ENCODE measurements at regions not wholly inside any gene's neighbourhood (a gene's known extent, or its start where the extent isn't known, plus 50 kb on each side); places are given as distances from the start of the nearest gene placed in this dataset.
A peak's percentile ranks its signal among the peaks of the same experiment; 100 is the strongest.
"Not testable (repeated sequence)": the region's sequence is repeated elsewhere in the genome, so short reads cannot be mapped to it uniquely, and the experiment has no call there.

GRCh38 chr20:48155268-48155667 is 370.0 kb upstream of the SULF2 start:
- no peak for DNase-seq (ENCODE audit: low read depth)

- no peak for DNase-seq (ENCODE audit: low read depth)
Measured at GRCh38 chr20:48154040-48154765, 368.9 kb upstream of the SULF2 start.

GRCh38 chr20:48153523-48153922 is 368.2 kb upstream of the SULF2 start:
- no peak for DNase-seq (ENCODE audit: low read depth)

- DNase-seq (ENCODE audit: low read depth), result no peak
Measured at GRCh38 chr20:48153103-48153502, 367.8 kb upstream of the SULF2 start.

- DNase-seq (ENCODE audit: low read depth), result no peak
Measured at GRCh38 chr20:48150568-48150967, 365.3 kb upstream of the SULF2 start.

- no peak for DNase-seq (ENCODE audit: low read depth)
Measured at GRCh38 chr20:48149902-48150301, 364.6 kb upstream of the SULF2 start.

- no peak for DNase-seq (ENCODE audit: low read depth)
Measured at GRCh38 chr20:48148916-48149672, 363.8 kb upstream of the SULF2 start.

- DNase-seq (ENCODE audit: low read depth), result no peak
Measured at GRCh38 chr20:48148020-48148419, 362.7 kb upstream of the SULF2 start.

- DNase-seq (ENCODE audit: low read depth), result no peak
Measured at GRCh38 chr20:48147311-48147710, 362.0 kb upstream of the SULF2 start.

- no peak for DNase-seq (ENCODE audit: low read depth)
Measured at GRCh38 chr20:48146877-48147276, 361.6 kb upstream of the SULF2 start.

- no peak for DNase-seq (ENCODE audit: low read depth)
Measured at GRCh38 chr20:48146308-48146707, 361.0 kb upstream of the SULF2 start.

GRCh38 chr20:48143435-48144081 is 358.3 kb upstream of the SULF2 start:
- no peak for DNase-seq (ENCODE audit: low read depth)

- DNase-seq (ENCODE audit: low read depth), result no peak
Measured at GRCh38 chr20:48142516-48142773, 357.2 kb upstream of the SULF2 start.

GRCh38 chr20:48141660-48142515 is 356.6 kb upstream of the SULF2 start:
- DNase-seq (ENCODE audit: low read depth), result no peak

- DNase-seq (ENCODE audit: low read depth), result peak; percentile 7
Measured at GRCh38 chr20:48139262-48140041, 354.2 kb upstream of the SULF2 start.

GRCh38 chr20:48132834-48133233 is 347.6 kb upstream of the SULF2 start:
- no peak for DNase-seq (ENCODE audit: low read depth)

GRCh38 chr20:48131581-48131980 is 346.3 kb upstream of the SULF2 start:
- no peak for DNase-seq (ENCODE audit: low read depth)

GRCh38 chr20:48129345-48129942 is 344.2 kb upstream of the SULF2 start:
- no peak for DNase-seq (ENCODE audit: low read depth)

GRCh38 chr20:48128436-48128835 is 343.2 kb upstream of the SULF2 start:
- no peak for DNase-seq (ENCODE audit: low read depth)

GRCh38 chr20:48127964-48128363 is 342.7 kb upstream of the SULF2 start:
- not testable (repeated sequence) for DNase-seq (ENCODE audit: low read depth)

GRCh38 chr20:48127133-48127532 is 341.9 kb upstream of the SULF2 start:
- DNase-seq (ENCODE audit: low read depth), result not testable (repeated sequence)
